Panc1 (cell line): ENCODE measurements at regions not wholly inside any gene's neighbourhood (a gene's known extent, or its start where the extent isn't known, plus 50 kb on each side); places are given as distances from the start of the nearest gene placed in this dataset.

ENCODE experiments used
- ATAC-seq: fragments of 200-7000 bp; cut with Tn5 transposase; 2 replicates; pipeline ENCODE4 v1.9.1; 2020; ENCODE audit warnings: mild to moderate bottlenecking, moderate library complexity
- BruUV-seq: library from RNA; stranded (reverse); fragments of 400-500 nt; replicated peaks from 2 replicates; lab custom pipeline; 2021; lab: Mats Ljungman, UMichigan
- CTCF ChIA-PET: fragments of 300-600 bp; sonication (Branson Sonifier 250); formaldehyde crosslinking; loops from one replicate; lab custom pipeline; 2022; ENCODE audit warnings: antibody characterized with exemption; lab: Charles Lee
- POLR2A ChIA-PET: fragments of 300-600 bp; sonication (Branson Sonifier 250); formaldehyde crosslinking; loops from one replicate; lab custom pipeline; 2022; ENCODE audit warnings: antibody characterized with exemption; lab: Charles Lee
- DNase-seq: peaks from one replicate; pipeline ENCODE4 v3.0.0-alpha.2; 2010; ENCODE audit warnings: low read depth, low spot score
- H3K27ac ChIP-seq: 2 replicates; pipeline ENCODE4 v1.5.1; 2011; ENCODE audit warnings: mild to moderate bottlenecking, low read length, inconsistent platforms
- H3K27me3 ChIP-seq: fragments of 200-500 bp; sonication (Bioruptor generic); 2 replicates; pipeline ENCODE4 v1.6.0; 2014; ENCODE audit warnings: low read length, inconsistent platforms; ENCODE audit not compliant: control insufficient read depth, insufficient read depth
- H3K36me3 ChIP-seq: fragments of 200-500 bp; sonication (Bioruptor generic); 2 replicates; pipeline ENCODE4 v1.5.1; 2014; ENCODE audit warnings: inconsistent platforms, mild to moderate bottlenecking, low read length, moderate library complexity; ENCODE audit not compliant: control insufficient read depth, insufficient read depth
- H3K4me1 ChIP-seq: 2 replicates; pipeline ENCODE4 v1.5.1; 2011; ENCODE audit warnings: inconsistent platforms, mild to moderate bottlenecking, low read length, moderate library complexity; ENCODE audit not compliant: control insufficient read depth, insufficient read depth
- H3K4me3 ChIP-seq, 2 experiments: 2 replicates each; pipeline ENCODE4 v1.5.1; 2011 to 2012; ENCODE audit warnings: low read depth in 2 of 2, low read length in 2 of 2, mild to moderate bottlenecking in 2 of 2, inconsistent platforms in 1 of 2, moderate library complexity in 1 of 2
- H3K9me3 ChIP-seq: fragments of 200-500 bp; sonication (Bioruptor generic); 2 replicates; pipeline ENCODE4 v1.5.1; 2014; ENCODE audit warnings: low read depth, mild to moderate bottlenecking, inconsistent platforms, low read length, moderate library complexity; ENCODE audit not compliant: control insufficient read depth, insufficient read depth
- POLR2AphosphoS5 ChIP-seq: IDR thresholded peaks from 2 replicates; pipeline ENCODE4 v1.6.1; 2012; ENCODE audit warnings: mild to moderate bottlenecking, low read depth, low read length, moderate library complexity
- SIN3A ChIP-seq: IDR thresholded peaks from 2 replicates; pipeline ENCODE4 v1.6.1; 2012; ENCODE audit warnings: low read depth, mild to moderate bottlenecking, low read length, moderate library complexity, borderline replicate concordance; ENCODE audit not compliant: insufficient read depth
- TCF7L2 ChIP-seq: IDR thresholded peaks from 2 replicates; pipeline ENCODE4 v1.6.1; 2011; ENCODE audit warnings: mild to moderate bottlenecking, low read depth, low read length, inconsistent platforms
- in situ Hi-C: cut with HindIII; loops from 2 replicates; pipeline ENCODE4 v1.10.0; 2016; ENCODE audit warnings: low sequenced_read_pairs, low pct_unique_long_range_greater_than_20kb
- intact Hi-C: fragments of 100-400 bp; cut with micrococcal nuclease; formaldehyde crosslinking; loops from one replicate; pipeline ENCODE4 v1.10.0; 2022; ENCODE audit not compliant: unreplicated experiment
- TF ChIP-seq, protein P1 (sequence below): fragments of 450-650 bp; IDR thresholded peaks from 2 replicates; pipeline ENCODE4 v1.5.1; 2017; ENCODE audit warnings: mild to moderate bottlenecking
- TF ChIP-seq, protein P2 (sequence below), 2 experiments: IDR thresholded peaks; 2 replicates each; pipeline ENCODE4 v1.6.1; 2011 to 2012; ENCODE audit warnings: low read depth in 2 of 2, control low read depth in 1 of 2, low read length in 1 of 2, mild to moderate bottlenecking in 1 of 2, moderate library complexity in 1 of 2; ENCODE audit not compliant: insufficient read depth in 1 of 2

DNA sequence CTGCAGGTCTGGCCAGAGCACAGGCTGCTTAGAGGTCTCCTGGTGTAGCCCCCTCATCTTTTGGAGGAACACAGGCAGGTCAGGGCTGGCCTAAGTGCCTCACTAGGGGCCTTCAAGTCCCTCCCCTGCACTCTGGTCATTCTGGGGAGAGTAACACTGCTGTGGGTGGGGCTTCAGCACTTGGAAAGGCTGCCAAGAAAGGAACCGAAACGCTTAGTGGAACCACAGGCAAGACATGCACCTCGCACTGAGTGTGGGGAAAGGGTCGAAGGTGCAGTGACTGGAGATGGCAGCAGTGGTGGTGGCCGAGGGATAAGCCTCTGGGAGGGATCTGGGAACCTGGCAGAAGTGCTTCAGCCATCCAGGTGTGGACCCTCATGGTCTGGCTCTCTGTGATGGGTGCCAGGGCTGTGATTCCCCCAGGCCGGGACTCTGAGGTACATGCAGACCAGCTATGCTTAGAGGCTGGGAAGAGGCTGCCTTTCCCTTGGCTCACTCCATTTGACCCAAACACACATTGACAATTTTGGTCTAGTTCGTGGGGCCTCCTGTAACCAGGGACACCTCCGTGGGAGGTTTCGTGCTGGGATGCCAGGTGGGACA is 182.9 kb upstream of the CSF3R start:
- peaks cover 10% of the 10 kb centered on the region for H3K27me3 ChIP-seq
- DNase-seq (no peak), ATAC-seq (no peak)
- no peaks in the 10 kb centered on the region for H3K36me3 ChIP-seq
- no peak overlapping the region for H3K4me3 ChIP-seq
- CTCF ChIA-PET, result no interaction called here
- POLR2A ChIA-PET, result no interaction called here
- in situ Hi-C loops, result no loop called here
- BruUV-seq, result no TSS peak
- no peak overlapping the region for H3K27ac ChIP-seq
- no peak for TF ChIP-seq TCF7L2
- no peak for TF ChIP-seq SIN3A
- TF ChIP-seq POLR2AphosphoS5, result no peak
- TF ChIP-seq, protein P1, sequence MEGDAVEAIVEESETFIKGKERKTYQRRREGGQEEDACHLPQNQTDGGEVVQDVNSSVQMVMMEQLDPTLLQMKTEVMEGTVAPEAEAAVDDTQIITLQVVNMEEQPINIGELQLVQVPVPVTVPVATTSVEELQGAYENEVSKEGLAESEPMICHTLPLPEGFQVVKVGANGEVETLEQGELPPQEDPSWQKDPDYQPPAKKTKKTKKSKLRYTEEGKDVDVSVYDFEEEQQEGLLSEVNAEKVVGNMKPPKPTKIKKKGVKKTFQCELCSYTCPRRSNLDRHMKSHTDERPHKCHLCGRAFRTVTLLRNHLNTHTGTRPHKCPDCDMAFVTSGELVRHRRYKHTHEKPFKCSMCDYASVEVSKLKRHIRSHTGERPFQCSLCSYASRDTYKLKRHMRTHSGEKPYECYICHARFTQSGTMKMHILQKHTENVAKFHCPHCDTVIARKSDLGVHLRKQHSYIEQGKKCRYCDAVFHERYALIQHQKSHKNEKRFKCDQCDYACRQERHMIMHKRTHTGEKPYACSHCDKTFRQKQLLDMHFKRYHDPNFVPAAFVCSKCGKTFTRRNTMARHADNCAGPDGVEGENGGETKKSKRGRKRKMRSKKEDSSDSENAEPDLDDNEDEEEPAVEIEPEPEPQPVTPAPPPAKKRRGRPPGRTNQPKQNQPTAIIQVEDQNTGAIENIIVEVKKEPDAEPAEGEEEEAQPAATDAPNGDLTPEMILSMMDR, result no peak
- TF ChIP-seq, protein P2, sequence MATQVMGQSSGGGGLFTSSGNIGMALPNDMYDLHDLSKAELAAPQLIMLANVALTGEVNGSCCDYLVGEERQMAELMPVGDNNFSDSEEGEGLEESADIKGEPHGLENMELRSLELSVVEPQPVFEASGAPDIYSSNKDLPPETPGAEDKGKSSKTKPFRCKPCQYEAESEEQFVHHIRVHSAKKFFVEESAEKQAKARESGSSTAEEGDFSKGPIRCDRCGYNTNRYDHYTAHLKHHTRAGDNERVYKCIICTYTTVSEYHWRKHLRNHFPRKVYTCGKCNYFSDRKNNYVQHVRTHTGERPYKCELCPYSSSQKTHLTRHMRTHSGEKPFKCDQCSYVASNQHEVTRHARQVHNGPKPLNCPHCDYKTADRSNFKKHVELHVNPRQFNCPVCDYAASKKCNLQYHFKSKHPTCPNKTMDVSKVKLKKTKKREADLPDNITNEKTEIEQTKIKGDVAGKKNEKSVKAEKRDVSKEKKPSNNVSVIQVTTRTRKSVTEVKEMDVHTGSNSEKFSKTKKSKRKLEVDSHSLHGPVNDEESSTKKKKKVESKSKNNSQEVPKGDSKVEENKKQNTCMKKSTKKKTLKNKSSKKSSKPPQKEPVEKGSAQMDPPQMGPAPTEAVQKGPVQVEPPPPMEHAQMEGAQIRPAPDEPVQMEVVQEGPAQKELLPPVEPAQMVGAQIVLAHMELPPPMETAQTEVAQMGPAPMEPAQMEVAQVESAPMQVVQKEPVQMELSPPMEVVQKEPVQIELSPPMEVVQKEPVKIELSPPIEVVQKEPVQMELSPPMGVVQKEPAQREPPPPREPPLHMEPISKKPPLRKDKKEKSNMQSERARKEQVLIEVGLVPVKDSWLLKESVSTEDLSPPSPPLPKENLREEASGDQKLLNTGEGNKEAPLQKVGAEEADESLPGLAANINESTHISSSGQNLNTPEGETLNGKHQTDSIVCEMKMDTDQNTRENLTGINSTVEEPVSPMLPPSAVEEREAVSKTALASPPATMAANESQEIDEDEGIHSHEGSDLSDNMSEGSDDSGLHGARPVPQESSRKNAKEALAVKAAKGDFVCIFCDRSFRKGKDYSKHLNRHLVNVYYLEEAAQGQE (IDR thresholded peaks at IDR 0.05; ENCODE audit: insufficient read depth in 1 of 2, low read depth in 2 of 2, low read length in 1 of 2), result no peak
- intact Hi-C loops, result no loop called here
- no peaks in the 10 kb centered on the region for H3K9me3 ChIP-seq
- no peaks in the 10 kb centered on the region for H3K4me1 ChIP-seq

DNA sequence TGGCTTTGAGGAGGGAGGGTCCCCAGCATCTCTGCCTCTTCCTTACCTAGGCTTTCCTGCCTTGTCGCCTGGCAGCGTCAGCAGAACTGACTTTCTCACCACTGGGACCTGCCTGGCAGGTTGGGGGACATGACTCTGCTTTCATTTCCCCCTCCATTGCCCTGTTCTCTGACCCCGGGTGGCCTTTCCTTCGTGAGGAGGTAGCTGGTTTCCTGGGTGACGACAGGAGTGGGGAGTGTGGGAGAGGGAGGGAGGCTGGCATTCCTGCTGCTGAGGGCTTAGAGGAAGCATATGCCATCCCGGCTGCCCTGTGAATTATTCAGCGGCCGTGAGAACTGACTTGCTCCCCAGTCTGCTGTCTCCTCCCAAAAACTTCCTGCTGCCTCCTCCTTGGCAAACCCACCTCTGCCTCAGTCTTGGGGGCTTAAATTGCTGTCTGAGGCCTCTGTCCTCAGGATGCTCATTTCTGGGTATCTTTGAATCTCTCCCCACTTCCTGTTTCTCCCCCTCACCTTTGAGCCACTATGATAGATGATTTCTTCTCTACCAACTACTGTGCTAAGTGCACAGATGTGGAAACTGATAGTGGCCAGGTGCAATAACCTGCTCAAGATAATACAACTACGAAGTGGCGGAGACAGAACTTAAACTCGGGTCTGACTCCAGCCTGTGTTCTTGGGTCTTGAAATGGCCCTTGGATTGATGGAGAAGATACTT is 182.0 kb upstream of the CSF3R start:
- no peak for ATAC-seq
- Histone ChIP-seq H3K27me3 (peaks cover 13% of the 10 kb centered on the region), H3K36me3 (no peaks in the 10 kb centered on the region), H3K4me1 (no peaks in the 10 kb centered on the region), H3K9me3 (no peaks in the 10 kb centered on the region), H3K27ac (no peak overlapping the region), H3K4me3 (no peak overlapping the region)
- TF ChIP-seq TCF7L2 (no peak), SIN3A (no peak), POLR2AphosphoS5 (no peak)
- TF ChIP-seq, protein P1, result no peak
- TF ChIP-seq, protein P2 (IDR thresholded peaks at IDR 0.05; ENCODE audit: insufficient read depth in 1 of 2, low read depth in 2 of 2, low read length in 1 of 2), result no peak
- CTCF ChIA-PET, result no interaction called here
- no peak for DNase-seq
- BruUV-seq, result no TSS peak
- POLR2A ChIA-PET, result no interaction called here
- intact Hi-C loops, result no loop called here
- in situ Hi-C loops, result no loop called here
